H9 (cell line): ENCODE measurements at regions not wholly inside any gene's neighbourhood (a gene's known extent, or its start where the extent isn't known, plus 50 kb on each side); places are given as distances from the start of the nearest gene placed in this dataset.

Source experiments
- DNase-seq: peaks from one replicate; pipeline ENCODE4 v3.0.0-alpha.2; 2017
- H2AFZ ChIP-seq: one replicate; pipeline ENCODE4 v1.6.1; 2013; ENCODE audit warnings: mild to moderate bottlenecking, low read length, control low read depth, moderate library complexity
- H2AK5ac ChIP-seq: 2 replicates; pipeline ENCODE4 v1.6.1; 2013; ENCODE audit warnings: low read length, control low read depth, mixed read lengths; ENCODE audit not compliant: insufficient read length
- H2BK120ac ChIP-seq: one replicate; pipeline ENCODE4 v1.6.1; 2013; ENCODE audit warnings: low read depth, mild to moderate bottlenecking, low read length, control low read depth, inconsistent platforms; ENCODE audit not compliant: poor library complexity, severe bottlenecking
- H2BK12ac ChIP-seq: 2 replicates; pipeline ENCODE4 v1.6.1; 2013; ENCODE audit warnings: low read length, control low read depth, mixed read lengths, low read depth; ENCODE audit not compliant: insufficient read length
- H2BK15ac ChIP-seq: 2 replicates; pipeline ENCODE4 v1.6.1; 2013; ENCODE audit warnings: low read depth, low read length, control low read depth
- H2BK20ac ChIP-seq: one replicate; pipeline ENCODE4 v1.6.1; 2013; ENCODE audit warnings: low read depth, mild to moderate bottlenecking, low read length, control low read depth, inconsistent platforms; ENCODE audit not compliant: poor library complexity, severe bottlenecking
- H2BK5ac ChIP-seq: 2 replicates; pipeline ENCODE4 v1.6.1; 2013; ENCODE audit warnings: low read length, control low read depth, mixed read lengths; ENCODE audit not compliant: insufficient read length
- H3K14ac ChIP-seq: 2 replicates; pipeline ENCODE4 v1.6.1; 2013; ENCODE audit warnings: low read length, control low read depth; ENCODE audit not compliant: insufficient read depth
- H3K18ac ChIP-seq: 2 replicates; pipeline ENCODE4 v1.6.1; 2013; ENCODE audit warnings: low read depth, mild to moderate bottlenecking, mixed read lengths, low read length, control low read depth; ENCODE audit not compliant: insufficient read length
- H3K23ac ChIP-seq: 2 replicates; pipeline ENCODE4 v1.6.1; 2013; ENCODE audit warnings: low read length, control low read depth, mixed read lengths, low read depth; ENCODE audit not compliant: insufficient read length
- H3K23me2 ChIP-seq: 2 replicates; pipeline ENCODE4 v1.6.1; 2013; ENCODE audit warnings: low read depth, mild to moderate bottlenecking, mixed read lengths, low read length, control low read depth; ENCODE audit not compliant: insufficient read length, poor library complexity, severe bottlenecking
- H3K27ac ChIP-seq: 2 replicates; pipeline ENCODE4 v1.5.1; 2013; ENCODE audit warnings: low read length, control low read depth, mixed read lengths, low read depth; ENCODE audit not compliant: insufficient read length
- H3K27me3 ChIP-seq: 2 replicates; pipeline ENCODE4 v1.6.1; 2013; ENCODE audit warnings: low read length, control low read depth, inconsistent platforms; ENCODE audit not compliant: insufficient read depth
- H3K4ac ChIP-seq: 2 replicates; pipeline ENCODE4 v1.6.1; 2013; ENCODE audit warnings: low read depth, mild to moderate bottlenecking, control low read depth, inconsistent platforms, low read length, moderate library complexity
- H3K4me1 ChIP-seq: 2 replicates; pipeline ENCODE4 v1.6.1; 2013; ENCODE audit warnings: low read length, control low read depth, inconsistent platforms; ENCODE audit not compliant: insufficient read depth
- H3K4me2 ChIP-seq: 2 replicates; pipeline ENCODE4 v1.6.1; 2013; ENCODE audit warnings: low read length, control low read depth, mixed read lengths; ENCODE audit not compliant: insufficient read length, insufficient read depth
- H3K56ac ChIP-seq: 2 replicates; pipeline ENCODE4 v1.6.1; 2013; ENCODE audit warnings: low read depth, mild to moderate bottlenecking, mixed read lengths, low read length, control low read depth; ENCODE audit not compliant: insufficient read length
- H3K79me1 ChIP-seq: 2 replicates; pipeline ENCODE4 v1.6.1; 2013; ENCODE audit warnings: low read depth, mild to moderate bottlenecking, moderate library complexity, low read length, control low read depth, inconsistent platforms; ENCODE audit not compliant: insufficient read depth, poor library complexity, severe bottlenecking
- H3K79me2 ChIP-seq: 2 replicates; pipeline ENCODE4 v1.6.1; 2013; ENCODE audit warnings: low read length, control low read depth, inconsistent platforms; ENCODE audit not compliant: insufficient read depth
- H3K9ac ChIP-seq: 2 replicates; pipeline ENCODE4 v1.6.1; 2013; ENCODE audit warnings: low read length, control low read depth, mixed read lengths; ENCODE audit not compliant: insufficient read length; ENCODE audit errors: extremely low read depth
- H3K9me3 ChIP-seq: one replicate; pipeline ENCODE4 v1.6.1; 2013; ENCODE audit warnings: low read depth, low read length, inconsistent platforms; ENCODE audit not compliant: control insufficient read depth
- H3T11ph ChIP-seq: one replicate; pipeline ENCODE4 v1.6.1; 2013; ENCODE audit warnings: mild to moderate bottlenecking, low read length, control low read depth, inconsistent platforms
- H4K20me1 ChIP-seq: one replicate; pipeline ENCODE4 v1.6.1; 2013; ENCODE audit not compliant: control insufficient read depth, insufficient read length, insufficient read depth
- H4K5ac ChIP-seq: 2 replicates; pipeline ENCODE4 v1.6.1; 2013; ENCODE audit warnings: low read depth, mild to moderate bottlenecking, mixed read lengths, low read length, control low read depth; ENCODE audit not compliant: insufficient read length
- H4K8ac ChIP-seq: replicated peaks from 2 replicates; pipeline ENCODE4 v1.6.1; 2013; ENCODE audit warnings: low read length, control low read depth, mixed read lengths, low read depth; ENCODE audit not compliant: insufficient read length
- H4K91ac ChIP-seq: 2 replicates; pipeline ENCODE4 v1.6.1; 2013; ENCODE audit warnings: low read depth, mild to moderate bottlenecking, moderate library complexity, mixed read lengths, low read length, control low read depth; ENCODE audit not compliant: insufficient read length
- H3K27ac Mint-ChIP-seq, 3 experiments: 2 replicates in 2 of 3; 3 replicates in 1 of 3; pipeline ENCODE4 v1.8.0; 2020 to 2021; ENCODE audit warnings: mixed read lengths in 3 of 3, mild to moderate bottlenecking in 1 of 3, moderate library complexity in 1 of 3
- H3K27me3 Mint-ChIP-seq: 2 replicates; pipeline ENCODE4 v1.8.0; 2021; ENCODE audit warnings: low read depth, mild to moderate bottlenecking, moderate library complexity, mixed read lengths
- H3K36me3 Mint-ChIP-seq, 3 experiments: 2 replicates in 2 of 3; 3 replicates in 1 of 3; pipeline ENCODE4 v1.8.0; 2020 to 2021; ENCODE audit warnings: low read depth in 3 of 3, mixed read lengths in 3 of 3; ENCODE audit not compliant: insufficient read depth in 1 of 3
- H3K4me1 Mint-ChIP-seq, 2 experiments: 2 replicates each; pipeline ENCODE4 v1.8.0; 2020; ENCODE audit warnings: mixed read lengths in 2 of 2
- H3K4me3 Mint-ChIP-seq, 2 experiments: 2 replicates in 1 of 2; 3 replicates in 1 of 2; pipeline ENCODE4 v1.8.0; 2020 to 2021; ENCODE audit warnings: mild to moderate bottlenecking in 2 of 2, mixed read lengths in 2 of 2, moderate library complexity in 1 of 2
- H3K9me3 Mint-ChIP-seq, 2 experiments: 2 replicates in 1 of 2; 3 replicates in 1 of 2; pipeline ENCODE4 v1.8.0; 2020; ENCODE audit warnings: mild to moderate bottlenecking in 2 of 2, mixed read lengths in 2 of 2, moderate library complexity in 1 of 2
- WGBS: extraction: QIAGEN DNeasy Blood & Tissue Kit; methylation state at CpG from one replicate; pipeline ENCODE4 v1.1.7; 2013; ENCODE audit warnings: missing lambda C conversion rate, low lambda C conversion rate, mixed read lengths; ENCODE audit not compliant: insufficient read length; ENCODE audit errors: extremely low coverage; 5-methylcytosine and 5-hydroxymethylcytosine counted together
- TF ChIP-seq, protein P1 (sequence below): fragments of 200-600 bp; sonication (generic); conservative IDR thresholded peaks from 3 replicates; pipeline ENCODE4 v1.8.0; 2021; ENCODE audit warnings: antibody characterized with exemption, mild to moderate bottlenecking

- Mint-ChIP-seq H3K4me3 (no peak overlapping the region), H3K27me3 (0 out of 2 replicates have a peak, but pooled peaks cover 1% of the 10 kb centered on the region), H3K9me3 (no peaks in the 10 kb centered on the region), H3K36me3 (no peaks in the 10 kb centered on the region; a peak in 1 of 7 replicates), H3K4me1 (peaks cover 0 to 3% of the 10 kb centered on the region in 2 experiments; a peak in 1 of 4 replicates), H3K27ac (no peak overlapping the region)
- Histone ChIP-seq H3K9ac (no peak overlapping the region), H3K79me1 (no peaks in the 10 kb centered on the region), H2BK20ac (no peak overlapping the region), H4K5ac (no peak overlapping the region), H3K23ac (no peak overlapping the region), H4K20me1 (peaks cover 2% of the 10 kb centered on the region), H2BK120ac (no peak overlapping the region), H3K14ac (no peak overlapping the region), H3K4me1 (no peaks in the 10 kb centered on the region), H3K27me3 (no peaks in the 10 kb centered on the region), H3K23me2 (no peaks in the 10 kb centered on the region), H2AK5ac (no peak overlapping the region), H2BK15ac (no peak overlapping the region), H3K9me3 (no peaks in the 10 kb centered on the region), H3K4me2 (no peak overlapping the region), H2BK12ac (no peak overlapping the region), H4K91ac (no peak overlapping the region), H2BK5ac (no peak overlapping the region), H2AFZ (no peak overlapping the region), H3K18ac (no peak overlapping the region), H3K4ac (no peak overlapping the region), H3K56ac (no peak overlapping the region), H4K8ac (no peak overlapping the region), H3K27ac (no peak overlapping the region), H3K79me2 (no peaks in the 10 kb centered on the region), H3T11ph (no peak overlapping the region)
- no peak for DNase-seq
- WGBS = no CpG with 5 or more reads among the region's 3 CpGs
- TF ChIP-seq, protein P1, sequence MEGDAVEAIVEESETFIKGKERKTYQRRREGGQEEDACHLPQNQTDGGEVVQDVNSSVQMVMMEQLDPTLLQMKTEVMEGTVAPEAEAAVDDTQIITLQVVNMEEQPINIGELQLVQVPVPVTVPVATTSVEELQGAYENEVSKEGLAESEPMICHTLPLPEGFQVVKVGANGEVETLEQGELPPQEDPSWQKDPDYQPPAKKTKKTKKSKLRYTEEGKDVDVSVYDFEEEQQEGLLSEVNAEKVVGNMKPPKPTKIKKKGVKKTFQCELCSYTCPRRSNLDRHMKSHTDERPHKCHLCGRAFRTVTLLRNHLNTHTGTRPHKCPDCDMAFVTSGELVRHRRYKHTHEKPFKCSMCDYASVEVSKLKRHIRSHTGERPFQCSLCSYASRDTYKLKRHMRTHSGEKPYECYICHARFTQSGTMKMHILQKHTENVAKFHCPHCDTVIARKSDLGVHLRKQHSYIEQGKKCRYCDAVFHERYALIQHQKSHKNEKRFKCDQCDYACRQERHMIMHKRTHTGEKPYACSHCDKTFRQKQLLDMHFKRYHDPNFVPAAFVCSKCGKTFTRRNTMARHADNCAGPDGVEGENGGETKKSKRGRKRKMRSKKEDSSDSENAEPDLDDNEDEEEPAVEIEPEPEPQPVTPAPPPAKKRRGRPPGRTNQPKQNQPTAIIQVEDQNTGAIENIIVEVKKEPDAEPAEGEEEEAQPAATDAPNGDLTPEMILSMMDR = no peak
Measured at GRCh38 chr5:3542158-3542557, 53.5 kb upstream of the IRX1 start.
